DMS79 treated with DMSO at 0.1 percent for 48 hours (cell line): ENCODE measurements at regions not wholly inside any gene's neighbourhood (a gene's known extent, or its start where the extent isn't known, plus 50 kb on each side); places are given as distances from the start of the nearest gene placed in this dataset.

ENCODE experiments used
- DNase-seq: peaks from one replicate; lab custom pipeline; 2025; lab: John Stamatoyannopoulos, UW

DNA sequence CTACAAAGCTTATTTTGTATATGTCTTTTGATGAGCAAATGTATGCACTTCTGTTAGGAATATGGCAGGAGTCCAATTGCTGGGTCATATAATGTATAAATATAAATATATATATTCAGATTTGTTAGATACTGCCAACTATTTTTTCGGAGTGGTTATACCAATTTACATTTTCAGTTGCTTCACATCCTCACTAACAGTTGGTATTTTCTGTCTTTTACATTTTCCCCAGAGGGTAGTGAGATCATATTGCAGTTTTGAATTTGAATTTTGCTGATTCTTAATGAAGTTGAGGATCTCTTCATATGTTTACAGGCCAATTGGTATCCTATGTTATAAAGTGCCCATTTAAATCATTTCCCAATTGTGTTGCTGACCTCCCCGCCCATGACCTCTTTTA, 139.0 kb upstream of the KCNMB2 start:
- DNase-seq, result no peak

DNA sequence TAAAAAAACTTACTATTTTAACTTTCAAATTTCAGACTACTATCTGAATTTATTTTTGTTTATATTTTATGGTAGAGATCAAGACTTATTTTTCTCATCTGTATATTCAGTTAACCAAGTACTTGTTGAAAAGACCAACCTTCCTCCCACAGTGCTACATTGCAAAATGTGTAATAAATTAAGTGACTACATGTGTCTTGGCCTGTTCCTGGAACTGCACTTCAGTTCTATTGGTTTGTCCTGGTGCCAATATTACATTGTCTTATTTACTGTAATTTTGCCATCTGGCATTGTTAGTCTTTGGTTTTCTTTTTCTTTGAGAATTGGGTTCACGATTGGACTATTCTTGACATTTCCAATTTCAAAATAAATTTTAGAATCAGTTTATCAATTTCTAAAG, 138.4 kb upstream of the KCNMB2 start:
- no peak for DNase-seq

GRCh38 chr3:178404961-178405360, 131.3 kb upstream of the KCNMB2 start:
- no peak for DNase-seq

DNA sequence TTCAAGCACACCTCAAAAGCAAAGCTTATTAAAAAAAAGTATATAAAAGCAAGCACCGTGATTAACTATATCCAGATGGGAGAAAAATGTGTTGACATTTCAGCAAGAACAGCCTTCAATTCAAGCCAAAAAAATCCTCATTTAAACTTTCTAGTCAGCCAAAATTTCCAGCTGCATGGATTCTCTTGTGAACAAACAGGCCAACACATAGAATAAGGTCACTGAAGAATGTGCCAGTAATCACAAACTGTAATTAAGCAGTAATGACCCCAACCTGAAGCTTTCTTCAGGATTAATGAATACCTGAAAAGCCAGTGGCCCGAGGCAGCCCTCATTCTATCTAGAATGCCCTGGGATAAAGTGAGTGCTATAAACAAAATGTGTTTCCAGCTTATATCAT, 130.7 kb upstream of the KCNMB2 start:
- no peak for DNase-seq

GRCh38 chr3:178406206-178406605, 130.0 kb upstream of the KCNMB2 start:
- no peak for DNase-seq

DNA sequence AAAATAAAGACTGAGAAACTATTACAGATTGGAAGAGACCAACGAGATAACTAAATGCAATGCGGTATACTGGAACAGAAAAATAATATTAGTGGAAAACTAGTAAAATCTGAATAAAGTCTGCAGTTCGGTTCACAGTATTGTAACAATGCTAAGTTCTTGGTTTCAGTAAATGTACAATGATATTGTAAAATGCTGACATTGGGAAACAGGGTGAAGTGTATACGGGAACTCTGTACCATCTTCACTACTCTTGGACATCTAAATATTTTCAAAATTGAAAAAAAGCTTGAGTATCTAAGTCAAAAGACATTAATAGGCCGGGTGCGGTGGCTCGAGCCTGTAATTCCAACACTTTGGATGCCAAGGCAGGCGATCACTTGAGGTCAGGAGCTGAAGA, 120.9 kb upstream of the KCNMB2 start:
- no peak for DNase-seq

DNA sequence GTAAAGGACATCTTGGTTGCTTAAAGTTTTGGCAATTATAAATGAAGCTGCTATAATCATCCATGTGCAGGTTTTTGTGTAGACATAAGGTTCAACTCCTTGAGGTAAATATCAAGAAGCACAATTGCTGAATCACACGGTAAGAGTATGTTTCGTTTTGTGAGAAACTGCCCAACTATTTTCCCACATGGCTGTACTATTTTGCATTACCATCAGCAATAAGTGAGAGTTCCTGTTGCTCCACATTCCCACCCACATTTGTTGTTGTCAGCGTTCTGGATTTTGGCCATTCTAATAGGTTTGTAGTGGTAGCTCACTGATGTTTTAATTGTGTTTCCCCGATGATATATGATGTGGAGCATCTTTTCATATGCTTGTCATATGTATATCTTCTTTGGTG, 118.5 kb upstream of the KCNMB2 start:
- DNase-seq, result no peak

- no peak for DNase-seq
These were observed 117.2 kb upstream of the KCNMB2 start for GRCh38 chr3:178419071-178419470.

- no peak for DNase-seq
These were observed 116.2 kb upstream of the KCNMB2 start for GRCh38 chr3:178420033-178420432.

DNA sequence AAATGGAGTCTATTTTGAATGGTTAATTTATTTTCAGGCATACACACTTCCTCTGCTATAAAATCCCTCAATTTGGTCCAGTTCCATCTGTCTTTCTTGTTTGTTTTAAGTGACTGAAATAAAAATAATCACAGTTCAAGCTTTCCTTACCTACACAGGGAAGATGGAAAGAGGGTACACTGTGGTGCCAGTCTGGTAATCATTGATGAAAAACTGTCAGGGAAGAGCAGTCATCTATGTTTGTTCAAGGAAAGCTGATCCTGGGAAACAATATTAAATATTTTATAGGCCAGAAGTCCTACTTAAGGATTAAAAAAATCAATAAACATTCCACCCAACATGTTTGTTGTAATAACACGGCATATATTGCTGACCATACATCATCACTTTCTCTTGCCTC, 115.2 kb upstream of the KCNMB2 start:
- DNase-seq, result no peak

DNA sequence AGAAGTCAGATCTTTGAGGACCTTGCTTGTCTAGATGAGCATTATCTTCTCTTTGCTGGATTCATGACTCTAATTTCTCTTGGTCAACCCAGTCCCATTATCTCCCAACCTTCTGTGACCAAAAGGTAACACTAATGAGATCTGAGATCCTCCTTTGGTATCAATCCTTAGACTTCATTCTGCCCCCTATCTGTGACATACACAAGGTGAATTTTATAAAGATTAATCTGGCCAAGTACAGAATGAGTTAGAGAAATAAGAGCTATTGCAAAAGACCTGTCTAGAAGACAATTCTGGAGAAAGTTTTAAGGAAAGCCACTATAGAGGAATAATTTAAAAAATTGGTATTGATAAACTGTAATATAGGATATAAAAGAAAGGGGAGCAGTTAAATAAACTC, 113.8 kb upstream of the KCNMB2 start:
- DNase-seq, result no peak

DNA sequence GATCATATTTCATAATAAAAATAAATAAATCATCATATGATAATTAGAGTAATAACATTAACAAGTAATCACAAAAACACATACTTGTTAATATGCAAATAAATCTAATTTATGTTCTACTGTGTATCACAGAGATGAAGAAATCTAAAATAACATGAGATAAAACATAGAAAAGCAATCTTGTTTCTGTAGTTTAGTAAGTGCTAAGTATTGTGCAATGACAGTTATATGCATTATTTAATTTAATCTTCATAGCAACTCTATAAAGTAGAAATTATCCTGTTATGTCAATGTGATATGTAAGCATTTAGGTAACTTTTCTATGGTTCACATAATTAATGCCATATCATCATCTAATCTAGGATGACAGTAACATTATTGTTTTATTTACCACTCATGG, 108.2 kb upstream of the KCNMB2 start:
- no peak for DNase-seq

GRCh38 chr3:178434206-178434805, 101.9 kb upstream of the KCNMB2 start:
- no peak for DNase-seq

DNA sequence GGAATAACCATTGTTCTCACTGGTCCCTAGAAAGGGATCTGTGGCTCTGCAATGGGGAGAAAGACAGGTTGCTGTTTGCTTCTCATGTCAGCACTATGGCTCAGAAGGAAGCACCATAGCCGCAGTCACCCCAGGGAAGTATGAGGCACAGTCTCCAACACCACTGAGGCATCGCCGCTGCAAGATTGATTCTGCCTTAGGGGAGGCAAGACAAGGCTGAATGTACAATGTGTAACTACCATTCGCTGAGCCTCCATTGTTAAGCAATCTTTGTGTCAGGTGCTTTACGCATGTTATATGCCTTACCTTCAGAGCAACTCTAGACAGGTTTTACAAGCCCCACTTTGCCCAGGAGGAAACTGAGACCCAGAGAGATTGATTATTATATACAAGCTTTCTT, 100.7 kb upstream of the KCNMB2 start:
- no peak for DNase-seq

DNA sequence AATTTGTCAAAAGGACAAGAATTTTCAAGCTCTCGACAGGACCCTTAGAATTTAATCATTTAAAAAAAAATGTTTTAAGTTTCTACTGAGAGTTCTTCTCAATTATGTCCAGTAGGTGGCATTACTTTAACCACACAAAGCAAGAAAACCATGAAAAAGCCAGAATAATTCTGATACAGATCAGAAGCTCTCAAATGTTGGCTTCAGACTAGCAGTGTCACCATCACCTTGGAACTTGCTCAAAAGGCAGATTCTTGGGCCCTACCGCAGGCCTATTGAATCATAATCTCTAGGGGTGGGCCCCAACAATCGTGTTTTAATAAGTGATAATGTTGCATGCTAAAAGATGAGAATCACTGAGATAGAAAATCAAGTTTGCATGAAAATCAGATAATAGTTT, 99.5 kb upstream of the KCNMB2 start:
- DNase-seq, result no peak

DNA sequence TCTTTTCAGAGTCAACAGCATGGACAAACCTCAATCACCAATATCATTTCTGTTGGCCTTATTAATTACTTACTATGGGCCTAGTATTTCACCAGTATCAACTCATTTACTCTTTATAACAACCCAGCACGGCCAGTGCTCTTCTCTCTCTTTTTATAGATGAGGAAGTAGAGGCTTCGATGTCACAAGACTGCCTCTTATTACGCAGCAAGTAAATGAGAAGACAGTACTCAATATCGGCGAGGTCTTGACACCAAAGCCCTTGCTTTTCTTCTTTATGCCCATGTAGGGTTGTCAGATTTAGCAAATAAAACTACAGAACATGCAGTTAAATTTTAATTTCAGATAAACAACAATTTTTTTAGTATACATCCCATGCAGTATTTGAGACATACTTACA, 99.0 kb upstream of the KCNMB2 start:
- DNase-seq, result no peak

DNA sequence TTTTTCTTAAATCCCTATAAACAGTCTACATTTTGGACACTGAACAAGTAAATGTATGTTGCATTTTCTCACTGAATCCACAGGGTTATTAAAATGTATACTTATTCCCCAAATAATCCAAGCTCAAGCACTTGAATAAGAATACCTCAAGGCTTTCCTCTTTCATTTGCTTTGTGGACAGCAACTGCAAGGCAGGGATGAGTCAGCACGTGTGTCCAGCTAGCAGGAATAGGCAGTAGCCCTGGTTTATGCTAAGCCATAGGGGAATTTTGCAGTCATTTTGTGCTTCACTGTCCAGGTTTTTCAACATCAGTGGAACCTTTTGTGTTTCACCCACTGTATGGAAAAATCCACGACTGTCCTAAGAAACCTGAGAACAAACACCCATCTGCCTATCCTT, 96.7 kb upstream of the KCNMB2 start:
- DNase-seq, result no peak

GRCh38 chr3:178440043-178440442, 96.2 kb upstream of the KCNMB2 start:
- DNase-seq, result no peak

- DNase-seq, result no peak
These were observed 92.6 kb upstream of the KCNMB2 start for GRCh38 chr3:178443634-178444033.

DNA sequence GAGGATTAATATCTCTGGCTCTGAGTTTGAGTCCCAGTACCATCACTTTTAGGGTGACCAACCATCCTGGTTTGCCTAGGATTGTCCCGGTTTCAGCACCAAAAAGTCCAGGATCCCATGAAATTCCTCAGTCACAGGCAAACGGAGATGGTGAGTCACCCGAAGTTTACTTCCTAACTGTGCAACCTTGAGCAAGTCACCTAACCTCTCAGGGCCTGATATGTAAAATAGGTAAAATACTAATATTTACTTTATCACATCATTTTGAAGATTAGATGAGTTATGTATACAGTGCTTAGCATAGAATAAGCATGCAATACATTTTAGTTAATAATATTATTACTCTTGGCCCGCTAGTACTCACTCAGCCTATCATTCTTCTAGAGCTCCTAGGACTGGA, 91.1 kb upstream of the KCNMB2 start:
- no peak for DNase-seq

- no peak for DNase-seq
These were observed 90.2 kb upstream of the KCNMB2 start for GRCh38 chr3:178446059-178446458.

DNA sequence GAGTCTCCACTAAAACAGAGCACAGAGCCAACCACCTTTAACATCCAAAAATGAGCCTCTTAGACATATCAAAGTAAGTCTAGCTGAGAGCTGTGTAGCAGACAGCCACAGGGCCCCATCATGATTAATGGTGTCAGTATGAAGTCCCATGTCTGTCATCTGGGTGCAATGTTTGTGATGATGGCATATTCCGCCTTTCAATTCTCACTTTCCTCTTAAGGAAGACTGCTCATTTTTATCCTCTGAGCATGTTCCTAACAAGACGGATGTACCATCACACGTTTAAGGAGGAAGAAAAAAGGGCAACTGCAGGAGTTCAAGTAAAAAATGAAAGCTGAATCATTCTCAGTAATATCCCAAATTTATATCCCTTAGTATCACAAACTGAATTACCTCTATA, 85.8 kb upstream of the KCNMB2 start:
- DNase-seq, result no peak

DNA sequence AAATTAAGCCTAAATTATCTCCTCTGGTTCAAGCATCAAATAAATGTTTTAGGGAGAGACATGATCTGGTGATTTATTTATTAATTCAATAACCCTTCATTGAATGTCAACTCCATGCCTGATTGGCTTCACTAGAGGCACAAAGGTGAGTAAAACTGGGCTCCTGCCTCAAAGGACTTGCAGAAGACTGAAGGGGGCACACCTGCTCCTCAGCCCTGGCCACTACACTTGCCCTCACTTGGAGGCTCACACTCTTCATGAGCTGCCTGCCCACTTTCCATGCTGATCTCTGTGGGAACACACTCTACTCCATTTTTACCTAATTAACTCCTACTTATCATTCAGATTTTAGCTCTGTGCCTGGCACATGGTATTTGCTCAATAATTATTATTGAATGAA, 84.4 kb upstream of the KCNMB2 start:
- no peak for DNase-seq

GRCh38 chr3:178454726-178455125, 81.5 kb upstream of the KCNMB2 start:
- DNase-seq, result no peak

- DNase-seq, result no peak
These were observed 81.0 kb upstream of the KCNMB2 start for GRCh38 chr3:178455226-178455625.
